Fibroblast of lung (primary cell): ENCODE measurements at regions not wholly inside any gene's neighbourhood (a gene's known extent, or its start where the extent isn't known, plus 50 kb on each side); places are given as distances from the start of the nearest gene placed in this dataset.
"Not testable (repeated sequence)": the region's sequence is repeated elsewhere in the genome, so short reads cannot be mapped to it uniquely, and the experiment has no call there.

Experiments
- DNase-seq, 2 donors: peaks; one replicate each; pipeline versions ENCODE4 v3.0.0 to v3.0.0-alpha.2; 2010; ENCODE audit warnings: low read depth in 2 of 2
- H2AFZ ChIP-seq: 2 replicates; pipeline ENCODE4 v1.5.1; 2012; ENCODE audit warnings: low read length, control low read depth, inconsistent platforms
- H3K27ac ChIP-seq: 2 replicates; pipeline ENCODE4 v1.5.1; 2011; ENCODE audit warnings: low read length, control low read depth; ENCODE audit not compliant: insufficient read depth
- H3K27me3 ChIP-seq: 2 replicates; pipeline ENCODE4 v1.5.1; 2011; ENCODE audit warnings: mild to moderate bottlenecking, low read length; ENCODE audit not compliant: control insufficient read depth, insufficient read depth
- H3K36me3 ChIP-seq: 2 replicates; pipeline ENCODE4 v1.5.1; 2011; ENCODE audit warnings: low read length; ENCODE audit not compliant: control insufficient read depth, insufficient read depth
- H3K4me1 ChIP-seq: 2 replicates; pipeline ENCODE4 v1.5.1; 2011; ENCODE audit warnings: low read length; ENCODE audit not compliant: control insufficient read depth, insufficient read depth; ENCODE audit errors: extremely low read depth
- H3K4me2 ChIP-seq: 2 replicates; pipeline ENCODE4 v1.5.1; 2011; ENCODE audit warnings: low read length, control low read depth; ENCODE audit not compliant: insufficient read depth; ENCODE audit errors: extremely low read depth
- H3K4me3 ChIP-seq, 4 experiments: fragments of 200-600 bp in 1 of 4; sonication (generic) in 1 of 4; replicated peaks in 1 of 4; 2 replicates each; pipeline ENCODE4 v1.5.1; 2011 to 2016; ENCODE audit warnings: low read length in 4 of 4, low read depth in 3 of 4, mild to moderate bottlenecking in 3 of 4, control low read depth in 2 of 4, inconsistent platforms in 1 of 4, mixed read lengths in 1 of 4; ENCODE audit not compliant: insufficient read depth in 1 of 4; ENCODE audit errors: control extremely low read depth in 1 of 4
- H3K79me2 ChIP-seq: 2 replicates; pipeline ENCODE4 v1.5.1; 2012; ENCODE audit warnings: mild to moderate bottlenecking, low read length, inconsistent platforms; ENCODE audit not compliant: control insufficient read depth, insufficient read depth
- H3K9ac ChIP-seq: 2 replicates; pipeline ENCODE4 v1.5.1; 2011; ENCODE audit warnings: mild to moderate bottlenecking, low read length, control low read depth; ENCODE audit not compliant: insufficient read depth
- H3K9me3 ChIP-seq: 2 replicates; pipeline ENCODE4 v1.5.1; 2012; ENCODE audit warnings: low read depth, low read length; ENCODE audit not compliant: control insufficient read depth, insufficient read depth
- H4K20me1 ChIP-seq: 2 replicates; pipeline ENCODE4 v1.5.1; 2011; ENCODE audit warnings: low read length; ENCODE audit not compliant: control insufficient read depth, insufficient read depth; ENCODE audit errors: extremely low read depth
- EZH2 ChIP-seq: IDR thresholded peaks from 2 replicates; pipeline ENCODE4 v1.5.1; 2012; ENCODE audit warnings: low read length, control low read depth, mild to moderate bottlenecking; ENCODE audit errors: missing control alignments
- TF ChIP-seq, protein P1 (sequence below), 2 donors: IDR thresholded peaks in 1 of 2; conservative IDR thresholded peaks in 1 of 2; 1 replicate in 1 of 2; 2 replicates in 1 of 2; pipeline ENCODE4 v1.5.1; 2011 to 2012; ENCODE audit warnings: low read length in 2 of 2, control low read depth in 1 of 2, inconsistent platforms in 1 of 2, low read depth in 1 of 2, mild to moderate bottlenecking in 1 of 2

DNA sequence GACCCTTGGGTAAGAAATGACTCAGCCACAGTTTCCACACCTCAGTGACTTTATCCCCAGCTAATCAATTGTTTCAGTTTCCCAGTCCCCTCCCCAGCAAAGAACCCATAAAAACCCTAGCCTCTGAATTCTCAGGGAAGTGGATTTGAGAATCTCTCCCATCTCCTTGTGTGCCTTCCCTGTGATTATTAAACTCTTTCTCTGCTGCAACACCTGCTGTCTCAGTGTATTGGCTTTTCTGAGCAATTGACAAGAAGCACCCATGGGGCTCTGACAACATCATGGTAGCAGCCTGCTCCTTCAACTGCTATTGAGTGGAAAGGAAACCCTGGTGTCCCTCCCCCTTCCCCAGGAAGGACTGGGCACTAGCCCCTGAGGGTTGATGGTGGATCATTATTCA, 73.7 kb downstream of the UQCRFS1 start:
- Histone ChIP-seq H3K9me3 (no peaks in the 10 kb centered on the region), H3K4me2 (no peak overlapping the region), H3K27me3 (no peaks in the 10 kb centered on the region), H3K4me3 (no peak overlapping the region), H3K4me1 (no peaks in the 10 kb centered on the region), H4K20me1 (no peaks in the 10 kb centered on the region), H3K9ac (no peak overlapping the region), H3K79me2 (no peaks in the 10 kb centered on the region), H2AFZ (no peak overlapping the region), H3K36me3 (no peaks in the 10 kb centered on the region), H3K27ac (no peak overlapping the region)
- no peak for TF ChIP-seq EZH2
- no peak for DNase-seq

DNA sequence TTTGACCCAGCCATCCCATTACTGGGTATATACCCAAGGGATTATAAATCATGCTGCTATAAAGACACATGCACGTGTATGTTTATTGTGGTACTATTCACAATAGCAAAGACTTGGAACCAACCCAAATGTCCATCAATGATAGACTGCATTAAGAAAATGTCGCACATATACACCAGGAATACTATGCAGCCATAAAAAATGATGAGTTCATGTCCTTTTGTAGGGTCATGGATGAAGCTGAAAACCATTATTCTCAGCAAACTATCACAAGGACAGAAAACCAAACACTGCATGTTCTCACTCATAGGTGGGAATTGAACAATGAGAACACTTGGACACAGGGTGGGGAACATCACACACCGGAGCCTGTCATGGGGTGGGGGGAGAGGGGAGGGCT, 74.7 kb downstream of the UQCRFS1 start:
- not testable (repeated sequence) for H3K36me3 ChIP-seq, H3K27me3 ChIP-seq, DNase-seq, H3K4me1 ChIP-seq, H2AFZ ChIP-seq, H3K9ac ChIP-seq, H3K9me3 ChIP-seq, H3K4me2 ChIP-seq, H3K27ac ChIP-seq, H4K20me1 ChIP-seq, H3K79me2 ChIP-seq, H3K4me3 ChIP-seq

DNA sequence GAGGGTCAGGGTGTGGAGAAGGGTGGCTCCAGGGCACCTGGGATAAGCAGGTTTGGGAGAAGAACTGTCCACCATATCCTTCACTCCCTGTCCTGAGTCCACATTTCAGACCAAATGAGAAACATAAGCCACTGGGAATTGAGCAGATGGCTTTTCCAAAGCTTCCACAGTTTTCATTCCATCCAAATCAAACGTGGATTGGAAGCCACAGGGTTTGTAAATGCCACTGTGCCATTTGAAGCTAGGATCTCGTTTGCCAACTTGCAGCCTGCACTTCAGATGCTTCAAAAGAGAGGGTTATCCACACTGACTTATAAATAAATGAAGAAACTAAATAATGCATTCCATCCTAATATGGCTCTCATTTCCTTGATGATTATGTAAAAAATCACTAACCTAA, 81.5 kb downstream of the UQCRFS1 start:
- Histone ChIP-seq H3K36me3 (no peaks in the 10 kb centered on the region), H3K27ac (no peak overlapping the region), H3K4me3 (no peak overlapping the region), H2AFZ (no peak overlapping the region), H3K9me3 (no peaks in the 10 kb centered on the region), H3K27me3 (no peaks in the 10 kb centered on the region), H3K4me1 (no peaks in the 10 kb centered on the region), H3K79me2 (no peaks in the 10 kb centered on the region), H3K4me2 (no peak overlapping the region), H4K20me1 (no peaks in the 10 kb centered on the region), H3K9ac (no peak overlapping the region)
- DNase-seq = no peak
- TF ChIP-seq, protein P1, sequence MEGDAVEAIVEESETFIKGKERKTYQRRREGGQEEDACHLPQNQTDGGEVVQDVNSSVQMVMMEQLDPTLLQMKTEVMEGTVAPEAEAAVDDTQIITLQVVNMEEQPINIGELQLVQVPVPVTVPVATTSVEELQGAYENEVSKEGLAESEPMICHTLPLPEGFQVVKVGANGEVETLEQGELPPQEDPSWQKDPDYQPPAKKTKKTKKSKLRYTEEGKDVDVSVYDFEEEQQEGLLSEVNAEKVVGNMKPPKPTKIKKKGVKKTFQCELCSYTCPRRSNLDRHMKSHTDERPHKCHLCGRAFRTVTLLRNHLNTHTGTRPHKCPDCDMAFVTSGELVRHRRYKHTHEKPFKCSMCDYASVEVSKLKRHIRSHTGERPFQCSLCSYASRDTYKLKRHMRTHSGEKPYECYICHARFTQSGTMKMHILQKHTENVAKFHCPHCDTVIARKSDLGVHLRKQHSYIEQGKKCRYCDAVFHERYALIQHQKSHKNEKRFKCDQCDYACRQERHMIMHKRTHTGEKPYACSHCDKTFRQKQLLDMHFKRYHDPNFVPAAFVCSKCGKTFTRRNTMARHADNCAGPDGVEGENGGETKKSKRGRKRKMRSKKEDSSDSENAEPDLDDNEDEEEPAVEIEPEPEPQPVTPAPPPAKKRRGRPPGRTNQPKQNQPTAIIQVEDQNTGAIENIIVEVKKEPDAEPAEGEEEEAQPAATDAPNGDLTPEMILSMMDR (conservative IDR thresholded peaks at IDR 0.05 in 1 of 2, IDR thresholded peaks at IDR 0.05 in 1 of 2; ENCODE audit: low read depth in 1 of 2, low read length in 2 of 2) = no peak
- no peak for TF ChIP-seq EZH2

DNA sequence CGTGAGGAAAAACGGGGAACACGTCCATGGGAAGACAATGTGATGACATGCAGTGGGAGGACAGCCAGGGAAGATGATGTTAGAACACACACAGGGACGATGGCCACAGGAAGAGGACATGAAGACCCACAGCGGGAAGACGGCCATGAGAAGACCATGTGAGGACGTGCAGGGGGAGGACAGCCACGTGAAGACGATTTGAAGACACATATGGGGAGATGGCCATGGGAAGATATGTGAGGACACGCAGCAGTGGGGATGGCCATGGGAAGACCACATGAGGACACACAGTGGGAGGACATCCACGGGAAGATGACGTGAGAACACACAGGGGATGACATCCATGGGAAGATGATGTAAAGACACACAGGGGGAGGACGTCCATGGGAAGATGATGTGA, 83.8 kb downstream of the UQCRFS1 start:
- H3K36me3 ChIP-seq = no peaks in the 10 kb centered on the region
- H2AFZ ChIP-seq = no peak overlapping the region
- H3K27ac ChIP-seq = no peak overlapping the region
- TF ChIP-seq, protein P1 (conservative IDR thresholded peaks at IDR 0.05 in 1 of 2, IDR thresholded peaks at IDR 0.05 in 1 of 2; ENCODE audit: low read depth in 1 of 2, low read length in 2 of 2) = no peak
- TF ChIP-seq EZH2 = no peak
- no peak overlapping the region for H3K9ac ChIP-seq
- H3K4me3 ChIP-seq = no peak overlapping the region
- no peaks in the 10 kb centered on the region for H3K27me3 ChIP-seq
- no peak overlapping the region for H3K4me2 ChIP-seq
- DNase-seq = no peak
- no peaks in the 10 kb centered on the region for H3K9me3 ChIP-seq
- H3K4me1 ChIP-seq = no peaks in the 10 kb centered on the region
- H3K79me2 ChIP-seq = no peaks in the 10 kb centered on the region
- no peaks in the 10 kb centered on the region for H4K20me1 ChIP-seq
